K562 (cell line): ENCODE measurements at regions not wholly inside any gene's neighbourhood (a gene's known extent, or its start where the extent isn't known, plus 50 kb on each side); places are given as distances from the start of the nearest gene placed in this dataset.

ENCODE experiments used
- CEBPZ ChIP-seq: fragments of 150-350 bp; IDR thresholded peaks from 2 replicates; pipeline ENCODE4 v1.6.1; 2014; ENCODE audit warnings: low read depth, mild to moderate bottlenecking, low read length, borderline replicate concordance
- ESRRA ChIP-seq: fragments of 450-650 bp; IDR thresholded peaks from 2 replicates; pipeline ENCODE4 v1.6.1; 2014; ENCODE audit warnings: low read depth, mild to moderate bottlenecking, moderate library complexity, borderline replicate concordance
- HDGF ChIP-seq: fragments of 450-650 bp; IDR thresholded peaks from 2 replicates; pipeline ENCODE4 v1.6.1; 2016
- KAT2B ChIP-seq: IDR thresholded peaks from one replicate; pipeline ENCODE4 v1.6.1; 2012; ENCODE audit warnings: low read depth, mild to moderate bottlenecking, control low read depth, inconsistent platforms, low read length, moderate library complexity
- NFE2L1 ChIP-seq: fragments of 450-650 bp; IDR thresholded peaks from 2 replicates; pipeline ENCODE4 v1.6.1; 2016; ENCODE audit warnings: missing genetic modification characterization, low read depth, mild to moderate bottlenecking, missing compliant biosample characterization, moderate library complexity, borderline replicate concordance
- NR3C1 ChIP-seq: sonication (generic); formaldehyde crosslinking; IDR thresholded peaks from 2 replicates; pipeline ENCODE4 v1.8.1; 2022; ENCODE audit warnings: missing genetic modification reagents
- RCOR1 ChIP-seq, 2 experiments: IDR thresholded peaks; 2 replicates each; pipeline ENCODE4 v1.6.1; 2012; ENCODE audit warnings: low read depth in 2 of 2, low read length in 2 of 2, borderline replicate concordance in 1 of 2, improper control_type of control experiment in 1 of 2
- SMARCE1 ChIP-seq: fragments of 450-650 bp; IDR thresholded peaks from 2 replicates; pipeline ENCODE4 v1.7.1; 2016; ENCODE audit warnings: mild to moderate bottlenecking
- SRF ChIP-seq, 2 experiments: fragments of 250-450, 450-650 bp in 1 of 2; sonication (Bioruptor Pico) in 1 of 2; sonication (generic) in 1 of 2; formaldehyde crosslinking; IDR thresholded peaks; 2 replicates each; pipeline versions ENCODE4 v1.5.0 to v1.5.1; 2020 to 2022; ENCODE audit warnings: mild to moderate bottlenecking in 1 of 2, missing genetic modification reagents in 1 of 2
- TCF7L2 ChIP-seq: fragments of 150-350 bp; IDR thresholded peaks from 2 replicates; pipeline ENCODE4 v1.6.1; 2016; ENCODE audit warnings: low read depth, mild to moderate bottlenecking, low read length, moderate library complexity
- ZNF133 ChIP-seq: fragments of 250-450 bp; sonication (Bioruptor Pico); IDR thresholded peaks from 2 replicates; pipeline ENCODE4 v1.4.0; 2020; ENCODE audit warnings: mild to moderate bottlenecking
- TF ChIP-seq, protein P1 (sequence below), 3 experiments: IDR thresholded peaks in 2 of 3; conservative IDR thresholded peaks in 1 of 3; 2 replicates each; pipeline ENCODE4 v1.5.1; 2011 to 2012; ENCODE audit warnings: low read length in 3 of 3, mild to moderate bottlenecking in 3 of 3, control low read depth in 2 of 3, improper control_type of control experiment in 1 of 3, inconsistent platforms in 1 of 3, low read depth in 1 of 3, mixed read lengths in 1 of 3, moderate library complexity in 1 of 3; ENCODE audit not compliant: insufficient read depth in 2 of 3
- TF ChIP-seq, protein P2 (sequence below): sonication (generic); formaldehyde crosslinking; IDR thresholded peaks from 2 replicates; pipeline ENCODE4 v1.9.0; 2022; ENCODE audit warnings: mild to moderate bottlenecking, missing genetic modification reagents
- TF ChIP-seq, protein P3 (sequence below), 2 experiments: fragments of 450-650 bp; conservative IDR thresholded peaks; 2 replicates each; pipeline ENCODE4 v1.6.1; 2017; ENCODE audit warnings: mild to moderate bottlenecking in 2 of 2, moderate library complexity in 2 of 2

GRCh38 chr14:61119006-61119405, 138.0 kb downstream of the SLC38A6 start:
- TF ChIP-seq TCF7L2, result no peak
- TF ChIP-seq ESRRA, result no peak
- TF ChIP-seq, protein P1, sequence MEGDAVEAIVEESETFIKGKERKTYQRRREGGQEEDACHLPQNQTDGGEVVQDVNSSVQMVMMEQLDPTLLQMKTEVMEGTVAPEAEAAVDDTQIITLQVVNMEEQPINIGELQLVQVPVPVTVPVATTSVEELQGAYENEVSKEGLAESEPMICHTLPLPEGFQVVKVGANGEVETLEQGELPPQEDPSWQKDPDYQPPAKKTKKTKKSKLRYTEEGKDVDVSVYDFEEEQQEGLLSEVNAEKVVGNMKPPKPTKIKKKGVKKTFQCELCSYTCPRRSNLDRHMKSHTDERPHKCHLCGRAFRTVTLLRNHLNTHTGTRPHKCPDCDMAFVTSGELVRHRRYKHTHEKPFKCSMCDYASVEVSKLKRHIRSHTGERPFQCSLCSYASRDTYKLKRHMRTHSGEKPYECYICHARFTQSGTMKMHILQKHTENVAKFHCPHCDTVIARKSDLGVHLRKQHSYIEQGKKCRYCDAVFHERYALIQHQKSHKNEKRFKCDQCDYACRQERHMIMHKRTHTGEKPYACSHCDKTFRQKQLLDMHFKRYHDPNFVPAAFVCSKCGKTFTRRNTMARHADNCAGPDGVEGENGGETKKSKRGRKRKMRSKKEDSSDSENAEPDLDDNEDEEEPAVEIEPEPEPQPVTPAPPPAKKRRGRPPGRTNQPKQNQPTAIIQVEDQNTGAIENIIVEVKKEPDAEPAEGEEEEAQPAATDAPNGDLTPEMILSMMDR (IDR thresholded peaks at IDR 0.05 in 2 of 3, conservative IDR thresholded peaks at IDR 0.05 in 1 of 3; ENCODE audit: insufficient read depth in 2 of 3, low read depth in 1 of 3, low read length in 3 of 3), result no peak
- TF ChIP-seq, protein P2, sequence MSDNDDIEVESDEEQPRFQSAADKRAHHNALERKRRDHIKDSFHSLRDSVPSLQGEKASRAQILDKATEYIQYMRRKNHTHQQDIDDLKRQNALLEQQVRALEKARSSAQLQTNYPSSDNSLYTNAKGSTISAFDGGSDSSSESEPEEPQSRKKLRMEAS, result no peak
- no peak for TF ChIP-seq SRF (CRISPR knock-in tag; IDR thresholded peaks at IDR 0.05)
- no peak for TF ChIP-seq NR3C1 (CRISPR knock-in tag)
- TF ChIP-seq RCOR1 (IDR thresholded peaks at IDR 0.05; ENCODE audit: borderline replicate concordance in 1 of 2, low read depth in 2 of 2, low read length in 2 of 2), result no peak
- no peak for TF ChIP-seq HDGF
- no peak for TF ChIP-seq SMARCE1
- TF ChIP-seq NFE2L1 (tag), result no peak
- TF ChIP-seq, protein P3, sequence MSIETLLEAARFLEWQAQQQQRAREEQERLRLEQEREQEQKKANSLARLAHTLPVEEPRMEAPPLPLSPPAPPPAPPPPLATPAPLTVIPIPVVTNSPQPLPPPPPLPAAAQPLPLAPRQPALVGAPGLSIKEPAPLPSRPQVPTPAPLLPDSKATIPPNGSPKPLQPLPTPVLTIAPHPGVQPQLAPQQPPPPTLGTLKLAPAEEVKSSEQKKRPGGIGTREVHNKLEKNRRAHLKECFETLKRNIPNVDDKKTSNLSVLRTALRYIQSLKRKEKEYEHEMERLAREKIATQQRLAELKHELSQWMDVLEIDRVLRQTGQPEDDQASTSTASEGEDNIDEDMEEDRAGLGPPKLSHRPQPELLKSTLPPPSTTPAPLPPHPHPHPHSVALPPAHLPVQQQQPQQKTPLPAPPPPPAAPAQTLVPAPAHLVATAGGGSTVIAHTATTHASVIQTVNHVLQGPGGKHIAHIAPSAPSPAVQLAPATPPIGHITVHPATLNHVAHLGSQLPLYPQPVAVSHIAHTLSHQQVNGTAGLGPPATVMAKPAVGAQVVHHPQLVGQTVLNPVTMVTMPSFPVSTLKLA (conservative IDR thresholded peaks at IDR 0.05), result no peak
- no peak for TF ChIP-seq ZNF133
- TF ChIP-seq KAT2B, result no peak
- no peak for TF ChIP-seq CEBPZ
